ENCODE measurements at regions not wholly inside any gene's neighbourhood (a gene's known extent, or its start where the extent isn't known, plus 50 kb on each side); places are given as distances from the start of the nearest gene placed in this dataset.
"Not testable (repeated sequence)": the region's sequence is repeated elsewhere in the genome, so short reads cannot be mapped to it uniquely, and the experiment has no call there.

- ATAC-seq (no peak), DNase-seq (no peak)
- Mint-ChIP-seq H3K4me1 (ENCODE audit: low read depth) (no peaks in the 10 kb centered on the region), H3K36me3 (ENCODE audit: insufficient read depth) (no peaks in the 10 kb centered on the region), H3K27me3 (ENCODE audit: low read depth) (peaks cover 10% of the 10 kb centered on the region), H3K4me3 (no peak overlapping the region), H3K9me3 (no peaks in the 10 kb centered on the region)
These were observed 100.4 kb downstream of the PSMG1 start for GRCh38 chr21:39082656-39083376.

GRCh38 chr21:39080366-39080765 is 102.9 kb downstream of the PSMG1 start:
- ATAC-seq, result no peak
- DNase-seq, result no peak

GRCh38 chr21:39079617-39080016 is 103.6 kb downstream of the PSMG1 start:
- DNase-seq, result no peak
- peaks cover 4% of the 10 kb centered on the region for H3K9me3 Mint-ChIP-seq

More at GRCh38 chr21:39080366-39080765, 102.9 kb downstream of the PSMG1 start:
- H3K9me3 Mint-ChIP-seq, result no peaks in the 10 kb centered on the region
- no peaks in the 10 kb centered on the region for H3K36me3 Mint-ChIP-seq (ENCODE audit: insufficient read depth)
- H3K27me3 Mint-ChIP-seq (ENCODE audit: low read depth), result peaks cover 10% of the 10 kb centered on the region
- no peaks in the 10 kb centered on the region for H3K4me1 Mint-ChIP-seq (ENCODE audit: low read depth)
- H3K4me3 Mint-ChIP-seq, result no peak overlapping the region

GRCh38 chr21:39078322-39079065 is 104.8 kb downstream of the PSMG1 start:
- peaks cover 5% of the 10 kb centered on the region for H3K9me3 Mint-ChIP-seq
- peaks cover 14% of the 10 kb centered on the region for H3K27me3 Mint-ChIP-seq (ENCODE audit: low read depth)
- ATAC-seq, result no peak

More at GRCh38 chr21:39079617-39080016, 103.6 kb downstream of the PSMG1 start:
- no peak for ATAC-seq
- no peaks in the 10 kb centered on the region for H3K36me3 Mint-ChIP-seq (ENCODE audit: insufficient read depth)
- peaks cover 10% of the 10 kb centered on the region for H3K27me3 Mint-ChIP-seq (ENCODE audit: low read depth)
- no peaks in the 10 kb centered on the region for H3K4me1 Mint-ChIP-seq (ENCODE audit: low read depth)
- H3K4me3 Mint-ChIP-seq, result no peak overlapping the region

GRCh38 chr21:39077876-39078275 is 105.4 kb downstream of the PSMG1 start:
- Mint-ChIP-seq H3K4me1 (ENCODE audit: low read depth) (no peaks in the 10 kb centered on the region), H3K27me3 (ENCODE audit: low read depth) (peaks cover 14% of the 10 kb centered on the region), H3K9me3 (peaks cover 5% of the 10 kb centered on the region), H3K36me3 (ENCODE audit: insufficient read depth) (no peaks in the 10 kb centered on the region), H3K4me3 (no peak overlapping the region)
- no peak for ATAC-seq
- DNase-seq, result no peak

More at GRCh38 chr21:39078322-39079065, 104.8 kb downstream of the PSMG1 start:
- DNase-seq, result no peak
- Mint-ChIP-seq H3K4me3 (no peak overlapping the region), H3K4me1 (ENCODE audit: low read depth) (no peaks in the 10 kb centered on the region), H3K36me3 (ENCODE audit: insufficient read depth) (no peaks in the 10 kb centered on the region)

DNA sequence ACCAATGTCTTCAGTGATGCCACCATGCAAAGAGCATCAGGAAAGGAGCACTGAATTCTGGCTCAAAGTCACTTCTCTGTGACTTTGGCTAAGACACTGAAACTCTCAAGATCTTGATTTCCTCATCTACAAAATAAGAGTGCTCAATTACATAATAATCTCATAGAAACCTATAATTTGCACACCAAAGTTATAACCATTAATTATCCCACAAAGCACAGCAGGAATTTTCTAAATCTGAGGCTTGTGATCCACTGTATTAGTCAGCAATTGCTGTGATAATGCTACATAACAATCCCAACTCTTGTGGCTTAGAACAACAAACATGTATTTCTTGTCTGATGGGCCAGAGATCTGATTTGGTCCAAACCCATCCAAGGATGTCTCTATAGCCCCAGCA is 108.7 kb downstream of the PSMG1 start:
- Mint-ChIP-seq H3K4me3 (no peak overlapping the region), H3K27me3 (ENCODE audit: low read depth) (peaks cover 15% of the 10 kb centered on the region), H3K36me3 (ENCODE audit: insufficient read depth) (no peaks in the 10 kb centered on the region), H3K9me3 (peaks cover 5% of the 10 kb centered on the region), H3K4me1 (ENCODE audit: low read depth) (no peaks in the 10 kb centered on the region)
- DNase-seq, result no peak
- no peak for ATAC-seq

DNA sequence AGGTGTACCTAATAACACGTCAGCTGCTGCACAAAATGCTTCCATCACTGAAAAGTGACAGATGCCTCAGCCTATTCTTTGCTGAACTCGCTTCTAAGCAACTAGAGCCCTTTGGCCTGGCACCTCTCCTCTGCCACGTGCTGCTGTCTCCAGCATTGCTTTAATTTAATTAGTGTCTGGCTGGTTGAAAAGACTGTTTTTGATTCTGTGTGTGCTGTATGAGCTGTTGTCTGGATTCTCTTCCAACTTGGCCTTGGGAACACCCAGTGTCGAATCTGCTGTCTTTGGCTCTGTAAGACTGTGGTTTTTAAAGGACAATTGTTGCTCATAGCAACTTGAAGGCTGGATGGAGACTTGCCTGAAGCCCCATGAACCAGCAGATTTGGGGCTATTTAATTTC is 109.5 kb downstream of the PSMG1 start:
- peaks cover 15% of the 10 kb centered on the region for H3K27me3 Mint-ChIP-seq (ENCODE audit: low read depth)
- H3K4me1 Mint-ChIP-seq (ENCODE audit: low read depth), result no peaks in the 10 kb centered on the region
- ATAC-seq (no peak), DNase-seq (no peak)
- H3K9me3 Mint-ChIP-seq, result peaks cover 5% of the 10 kb centered on the region
- no peak overlapping the region for H3K4me3 Mint-ChIP-seq
- H3K36me3 Mint-ChIP-seq (ENCODE audit: insufficient read depth), result no peaks in the 10 kb centered on the region

GRCh38 chr21:39073063-39073462 is 110.2 kb downstream of the PSMG1 start:
- DNase-seq (no peak), ATAC-seq (no peak)
- H3K4me1 Mint-ChIP-seq (ENCODE audit: low read depth), result no peaks in the 10 kb centered on the region
- H3K4me3 Mint-ChIP-seq, result no peak overlapping the region
- peaks cover 5% of the 10 kb centered on the region for H3K9me3 Mint-ChIP-seq
- peaks cover 8% of the 10 kb centered on the region for H3K27me3 Mint-ChIP-seq (ENCODE audit: low read depth)
- no peaks in the 10 kb centered on the region for H3K36me3 Mint-ChIP-seq (ENCODE audit: insufficient read depth)

GRCh38 chr21:39072468-39072867 is 110.8 kb downstream of the PSMG1 start:
- Mint-ChIP-seq H3K36me3 (ENCODE audit: insufficient read depth) (no peaks in the 10 kb centered on the region), H3K4me3 (no peak overlapping the region), H3K27me3 (ENCODE audit: low read depth) (peaks cover 8% of the 10 kb centered on the region), H3K9me3 (peaks cover 5% of the 10 kb centered on the region), H3K4me1 (ENCODE audit: low read depth) (no peaks in the 10 kb centered on the region)
- ATAC-seq (no peak), DNase-seq (no peak)

DNA sequence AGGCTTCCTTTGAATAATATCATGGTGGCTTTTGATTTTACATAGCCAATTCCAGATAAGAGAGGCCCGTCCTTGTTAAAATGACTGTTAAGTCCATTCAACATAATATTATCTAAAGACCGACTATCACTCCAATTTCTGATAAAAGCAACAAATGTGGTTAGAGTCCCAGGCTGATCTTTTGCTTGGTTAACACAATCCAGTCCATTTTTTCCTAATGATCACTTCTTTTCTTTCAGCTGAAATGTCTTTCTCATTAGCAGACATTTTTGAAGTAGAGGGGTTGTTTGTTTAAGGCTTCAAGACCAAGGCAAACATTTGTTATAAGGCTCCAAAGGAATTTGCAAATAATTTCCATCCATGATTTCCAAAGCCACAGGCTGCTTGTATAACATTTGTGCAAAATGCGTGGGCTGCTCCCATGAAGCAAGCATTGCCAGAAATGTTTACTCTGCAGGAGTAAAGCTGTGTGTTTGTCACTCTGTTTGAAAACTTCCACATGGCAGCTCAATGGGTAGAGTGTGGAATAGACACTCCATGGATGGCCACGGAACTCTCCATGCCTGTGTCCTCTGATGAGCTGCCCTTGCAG is 111.5 kb downstream of the PSMG1 start:
- Mint-ChIP-seq H3K4me3 (no peak overlapping the region), H3K9me3 (peaks cover 5% of the 10 kb centered on the region), H3K4me1 (ENCODE audit: low read depth) (no peaks in the 10 kb centered on the region), H3K36me3 (ENCODE audit: insufficient read depth) (no peaks in the 10 kb centered on the region), H3K27me3 (ENCODE audit: low read depth) (peaks cover 9% of the 10 kb centered on the region)
- DNase-seq (no peak), ATAC-seq (no peak)

- not testable (repeated sequence) for H3K9me3 Mint-ChIP-seq; H3K4me3 Mint-ChIP-seq; H3K27me3 Mint-ChIP-seq (ENCODE audit: low read depth); H3K36me3 Mint-ChIP-seq (ENCODE audit: insufficient read depth); DNase-seq; ATAC-seq; H3K4me1 Mint-ChIP-seq (ENCODE audit: low read depth)
These were observed 113.4 kb downstream of the PSMG1 start for GRCh38 chr21:39069856-39070255.

DNA sequence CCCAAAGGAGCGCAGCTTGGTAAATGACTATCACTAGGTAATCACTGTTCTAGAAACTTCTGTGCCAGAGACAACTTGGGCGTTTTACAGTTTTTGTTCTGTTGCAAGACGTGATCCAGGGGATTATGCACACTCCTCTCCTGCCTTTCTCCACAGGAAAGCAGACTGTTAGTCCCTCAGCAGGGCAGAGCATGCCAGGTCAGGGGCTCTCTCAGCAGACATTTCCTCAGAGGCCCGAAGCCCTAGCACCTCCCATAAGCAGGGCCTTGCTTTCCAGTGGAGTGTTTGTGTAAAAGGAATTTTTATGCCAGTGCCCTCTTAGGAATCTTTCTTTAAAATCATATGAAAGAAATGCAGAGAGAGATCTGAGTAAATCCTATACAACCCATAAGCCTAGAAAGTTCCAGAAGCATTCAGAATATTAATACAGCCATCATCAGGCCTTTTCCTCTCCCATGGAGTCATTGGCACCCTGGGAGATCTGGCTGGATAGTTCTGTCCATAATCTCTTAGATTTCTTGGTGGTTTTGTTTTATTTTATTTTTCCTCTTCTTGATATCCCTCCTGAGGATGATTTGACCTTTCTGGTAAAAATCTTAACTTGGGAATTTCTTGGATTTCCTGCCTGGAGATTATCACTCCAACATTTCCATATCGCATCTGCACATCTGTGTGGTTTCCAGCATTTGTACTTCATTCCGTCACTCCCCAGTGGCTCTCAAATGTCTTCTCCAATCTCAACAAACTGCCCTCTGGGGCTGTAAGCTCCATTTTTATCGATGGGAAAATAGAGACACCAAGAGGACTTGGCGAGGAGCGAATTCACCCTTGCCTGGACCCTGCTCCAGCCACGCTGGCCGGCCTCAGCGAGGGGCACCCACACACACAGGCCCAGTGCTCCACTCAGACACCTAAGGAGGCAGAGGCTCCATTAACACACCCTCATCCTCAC is 116.1 kb downstream of the PSMG1 start:
- no peaks in the 10 kb centered on the region for H3K36me3 Mint-ChIP-seq (ENCODE audit: insufficient read depth)
- no peak overlapping the region for H3K4me3 Mint-ChIP-seq
- no peak for ATAC-seq
- peaks cover 5% of the 10 kb centered on the region for H3K27me3 Mint-ChIP-seq (ENCODE audit: low read depth)
- H3K9me3 Mint-ChIP-seq, result no peaks in the 10 kb centered on the region
- no peaks in the 10 kb centered on the region for H3K4me1 Mint-ChIP-seq (ENCODE audit: low read depth)
- DNase-seq, result no peak

GRCh38 chr21:39065917-39066316 is 117.3 kb downstream of the PSMG1 start:
- no peak overlapping the region for H3K4me3 Mint-ChIP-seq
- ATAC-seq, result no peak
- peaks cover 5% of the 10 kb centered on the region for H3K27me3 Mint-ChIP-seq (ENCODE audit: low read depth)
- no peaks in the 10 kb centered on the region for H3K4me1 Mint-ChIP-seq (ENCODE audit: low read depth)
- no peak for DNase-seq
- H3K9me3 Mint-ChIP-seq, result no peaks in the 10 kb centered on the region
- H3K36me3 Mint-ChIP-seq (ENCODE audit: insufficient read depth), result no peaks in the 10 kb centered on the region
